Transverse colon (tissue), 4 donors: ENCODE measurements at regions not wholly inside any gene's neighbourhood (a gene's known extent, or its start where the extent isn't known, plus 50 kb on each side); places are given as distances from the start of the nearest gene placed in this dataset.

Experiments used
- DNase-seq: peaks from one replicate; pipeline ENCODE4 v3.0.0-alpha.2; 2019
- H3K27ac ChIP-seq, 4 donors: fragments of 200-600 bp; sonication (generic); 2 replicates each; pipeline ENCODE4 v1.5.1; 2016 to 2018; ENCODE audit warnings: inconsistent platforms in 4 of 4
- H3K27me3 ChIP-seq: fragments of 200-600 bp; sonication (generic); 2 replicates; pipeline ENCODE4 v1.5.1; 2017; ENCODE audit warnings: inconsistent platforms
- H3K36me3 ChIP-seq, 4 donors: fragments of 200-600 bp; sonication (generic); 2 replicates each; pipeline ENCODE4 v1.5.1; 2017 to 2019; ENCODE audit warnings: inconsistent platforms in 4 of 4
- H3K4me1 ChIP-seq, 4 donors: fragments of 200-600 bp; sonication (generic); 2 replicates each; pipeline ENCODE4 v1.5.1; 2017 to 2020; ENCODE audit warnings: inconsistent platforms in 4 of 4
- H3K4me3 ChIP-seq, 4 donors: fragments of 200-600 bp; sonication (generic); 1 replicate in 1 of 4; 2 replicates in 3 of 4; pipeline versions ENCODE4 v1.5.1 to v1.6.1; 2017 to 2019; ENCODE audit warnings: inconsistent platforms in 4 of 4
- H3K9me3 ChIP-seq, 2 donors: fragments of 200-600 bp; sonication (generic); 2 replicates each; pipeline ENCODE4 v1.5.1; 2017 to 2019; ENCODE audit warnings: inconsistent platforms in 2 of 2
- CTCF ChIP-seq, 5 experiments: fragments of 200-600 bp in 3 of 5; fragments of 450-650 bp in 2 of 5; sonication (generic) in 3 of 5; IDR thresholded peaks; 1 replicate in 2 of 5; 2 replicates in 3 of 5; pipeline ENCODE4 v1.5.1; 2016 to 2017; ENCODE audit warnings: antibody characterized with exemption in 5 of 5, inconsistent platforms in 3 of 5, mild to moderate bottlenecking in 2 of 5, moderate library complexity in 1 of 5
- EP300 ChIP-seq: sonication (generic); formaldehyde crosslinking; IDR thresholded peaks from one replicate; pipeline ENCODE4 v1.6.1; 2017; ENCODE audit warnings: antibody characterized with exemption, low read depth
- POLR2A ChIP-seq: fragments of 450-650 bp; IDR thresholded peaks from one replicate; pipeline ENCODE4 v1.6.1; 2016; ENCODE audit warnings: antibody characterized with exemption, mild to moderate bottlenecking, moderate library complexity
- POLR2AphosphoS5 ChIP-seq, 3 donors: sonication (generic); formaldehyde crosslinking; IDR thresholded peaks; one replicate each; pipeline ENCODE4 v1.6.1; 2016; ENCODE audit warnings: antibody characterized with exemption in 3 of 3
- WGBS, 2 donors: methylation state at CpG; one replicate each; pipeline ENCODE4 v1.1.5; 2018; ENCODE audit warnings: low coverage in 1 of 2; 5-methylcytosine and 5-hydroxymethylcytosine counted together
- in situ Hi-C, 4 donors: fragments of 200-750 bp; cut with MboI; loops; one replicate each; pipeline versions ENCODE4 v1.15.0 to v1.15.1; 2017; ENCODE audit warnings: low sequenced_read_pairs in 3 of 4, low pct_ligation_motif_present in 1 of 4, low pct_unique_long_range_greater_than_20kb in 1 of 4
- intact Hi-C: fragments of 100-400 bp; cut with DNase I; formaldehyde crosslinking; loops from one replicate; pipeline ENCODE4 v1.15.1; 2023; ENCODE audit warnings: low total_unique reads

DNA sequence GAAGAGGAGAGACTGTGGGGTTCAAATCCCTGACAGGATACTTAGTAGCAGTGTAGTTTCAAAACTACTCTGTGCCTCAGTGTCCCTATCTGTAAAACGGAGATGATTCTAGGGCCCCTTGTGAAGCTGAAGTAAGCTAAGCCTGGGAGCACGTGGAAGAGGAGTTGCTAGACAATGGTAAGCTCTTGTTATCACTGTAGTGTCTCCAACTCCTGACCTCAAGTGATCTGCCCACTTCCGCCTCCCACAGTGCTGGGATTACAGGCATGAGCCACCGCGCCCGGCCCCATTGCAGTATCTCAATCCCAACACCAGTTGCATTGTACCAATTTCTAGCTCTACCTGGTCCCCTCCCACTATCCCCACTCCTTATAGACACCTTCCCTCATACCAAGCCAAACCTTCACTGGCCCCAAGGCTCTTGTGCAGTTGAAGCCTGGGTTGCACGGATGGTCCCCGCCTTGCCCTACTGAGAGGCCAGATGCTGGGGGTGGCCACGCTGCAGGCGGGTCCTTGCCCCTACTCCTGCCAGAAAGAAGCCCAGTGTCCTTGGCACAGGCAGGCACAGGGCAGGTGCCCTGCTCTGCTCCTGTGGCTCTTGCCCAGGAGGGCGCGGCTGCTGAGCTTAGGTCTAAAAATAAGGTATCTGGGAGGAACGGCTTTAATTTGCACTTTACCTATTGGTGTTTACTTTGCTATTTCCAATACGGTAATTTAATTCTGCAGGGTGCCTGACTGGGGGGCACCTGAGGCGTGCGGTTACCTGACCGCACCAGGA lies 118.1 kb downstream of the VEGFA start:
- H3K4me3 ChIP-seq = no peak overlapping the region
- in situ Hi-C loops = no loop called here
- H3K4me1 ChIP-seq = no peaks in the 10 kb centered on the region
- H3K27ac ChIP-seq = no peak overlapping the region
- H3K9me3 ChIP-seq = no peaks in the 10 kb centered on the region
- H3K27me3 ChIP-seq = no peaks in the 10 kb centered on the region
- no peaks in the 10 kb centered on the region for H3K36me3 ChIP-seq
- intact Hi-C loops = no loop called here
- no peak for DNase-seq
- TF ChIP-seq CTCF (IDR thresholded peaks at IDR 0.05) (no peak), POLR2AphosphoS5 (IDR thresholded peaks at IDR 0.05) (no peak), POLR2A (no peak), EP300 (no peak)
- 66% methylated on average over 17 of the region's 17 CpGs; no CpG with 5 or more reads in 1 of the 2 donors for WGBS, 2 donors

DNA sequence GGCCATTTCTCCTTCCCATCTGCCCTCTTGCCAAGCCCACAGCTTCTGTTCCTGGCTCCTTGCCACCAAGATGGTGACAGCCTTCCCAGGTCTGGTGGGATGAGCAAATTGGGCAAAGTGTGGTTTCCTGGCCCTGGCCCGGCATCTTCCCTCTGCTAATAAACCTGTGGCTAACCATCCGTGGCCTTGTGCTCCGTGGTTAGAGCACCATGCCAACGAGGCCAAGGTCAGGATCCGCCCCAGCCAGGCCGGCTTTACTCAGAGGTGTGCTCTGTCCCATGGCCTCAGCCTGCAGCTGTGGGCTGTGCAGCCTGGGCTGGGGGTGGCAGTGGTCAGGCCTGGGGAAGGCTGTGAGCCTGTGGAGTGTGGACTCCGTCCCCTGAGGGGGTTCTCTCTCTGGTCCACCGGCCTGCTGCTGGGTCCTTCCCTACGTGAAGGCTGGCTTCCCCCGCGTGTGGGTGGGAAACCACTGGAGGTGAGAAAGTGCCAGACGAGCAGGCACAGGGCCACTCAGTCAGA lies 117.4 kb downstream of the VEGFA start:
- no peak for TF ChIP-seq EP300
- TF ChIP-seq POLR2A = no peak
- no peak for TF ChIP-seq POLR2AphosphoS5 (IDR thresholded peaks at IDR 0.05)
- no peak for TF ChIP-seq CTCF (IDR thresholded peaks at IDR 0.05)
- Histone ChIP-seq H3K36me3 (no peaks in the 10 kb centered on the region), H3K27me3 (no peaks in the 10 kb centered on the region), H3K27ac (no peak overlapping the region), H3K4me1 (no peaks in the 10 kb centered on the region), H3K9me3 (no peaks in the 10 kb centered on the region), H3K4me3 (no peak overlapping the region)
- in situ Hi-C loops = no loop called here
- no peak for DNase-seq
- intact Hi-C loops = no loop called here
- WGBS, 2 donors = 70% methylated on average over 12 of the region's 12 CpGs; no CpG with 5 or more reads in 1 of the 2 donors

DNA sequence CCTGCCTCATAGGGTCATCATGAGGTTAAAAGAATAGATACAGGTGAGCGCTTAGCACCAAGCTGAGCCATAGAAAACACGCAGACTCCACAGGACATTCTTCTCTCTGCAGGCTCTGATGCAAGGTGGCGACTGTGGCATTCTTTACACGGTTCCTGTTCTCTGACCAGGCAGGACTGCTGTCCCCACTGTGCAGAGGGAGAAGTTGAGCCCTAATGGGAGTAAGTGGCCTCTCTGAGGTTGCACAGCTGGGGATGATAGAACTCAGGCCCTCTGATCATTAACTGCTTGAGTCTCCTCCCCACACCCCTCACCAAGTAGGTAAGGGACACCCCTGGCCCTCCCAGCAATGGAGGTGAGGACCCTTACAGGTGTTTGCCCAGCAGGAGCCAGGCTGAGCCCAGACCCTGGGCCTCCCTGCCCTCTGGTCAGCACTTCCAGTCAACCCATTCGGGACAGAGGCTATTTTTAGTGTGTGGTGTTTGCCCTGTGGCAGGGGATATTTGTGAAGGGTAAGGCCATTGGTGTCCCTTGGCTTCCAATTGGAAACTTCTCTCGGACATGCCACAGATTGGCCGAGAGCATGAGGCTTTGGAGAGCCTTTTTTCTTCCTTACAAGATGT lies 116.8 kb downstream of the VEGFA start:
- in situ Hi-C loops (no loop called here), intact Hi-C loops (no loop called here)
- 80 to 88% methylated on average over 2 to 7 of the region's 7 CpGs for WGBS, 2 donors
- H3K9me3 ChIP-seq = no peaks in the 10 kb centered on the region
- TF ChIP-seq CTCF (IDR thresholded peaks at IDR 0.05) (no peak), POLR2A (no peak), EP300 (no peak), POLR2AphosphoS5 (IDR thresholded peaks at IDR 0.05) (no peak)
- no peaks in the 10 kb centered on the region for H3K4me1 ChIP-seq
- no peak overlapping the region for H3K4me3 ChIP-seq
- no peaks in the 10 kb centered on the region for H3K27me3 ChIP-seq
- no peak overlapping the region for H3K27ac ChIP-seq
- no peaks in the 10 kb centered on the region for H3K36me3 ChIP-seq
- DNase-seq = no peak

DNA sequence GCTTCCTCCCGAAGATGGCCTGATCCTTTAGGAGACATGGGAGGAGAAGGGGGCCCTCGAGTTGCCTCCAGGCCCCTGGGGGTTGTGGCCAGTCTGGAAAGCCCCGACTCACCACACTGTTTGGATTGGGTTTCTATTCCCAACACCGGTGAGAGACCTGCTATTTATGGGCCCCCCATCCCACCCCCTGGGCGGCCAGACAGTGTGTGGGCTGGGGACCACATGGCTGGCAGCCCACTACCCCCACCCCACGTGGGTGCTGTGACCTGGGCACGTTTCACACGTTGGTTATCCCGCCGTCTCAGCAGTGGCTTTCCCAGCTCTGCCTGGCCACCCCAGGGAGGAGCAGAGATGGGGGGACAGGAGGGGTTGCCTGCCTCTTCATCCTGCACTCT lies 116.1 kb downstream of the VEGFA start:
- 69% methylated on average over 10 of the region's 10 CpGs; no CpG with 5 or more reads in 1 of the 2 donors for WGBS, 2 donors
- in situ Hi-C loops (no loop called here), intact Hi-C loops (no loop called here)
- Histone ChIP-seq H3K9me3 (no peaks in the 10 kb centered on the region), H3K4me1 (no peaks in the 10 kb centered on the region), H3K27me3 (no peaks in the 10 kb centered on the region), H3K27ac (no peak overlapping the region), H3K36me3 (no peaks in the 10 kb centered on the region), H3K4me3 (no peak overlapping the region)
- DNase-seq = no peak
- TF ChIP-seq EP300 (no peak), CTCF (IDR thresholded peaks at IDR 0.05) (no peak), POLR2AphosphoS5 (IDR thresholded peaks at IDR 0.05) (no peak), POLR2A (no peak)
